NCI-H128 (cell line): ENCODE measurements at regions not wholly inside any gene's neighbourhood (a gene's known extent, or its start where the extent isn't known, plus 50 kb on each side); places are given as distances from the start of the nearest gene placed in this dataset.

Source experiments
- DNase-seq: peaks from one replicate; lab custom pipeline; 2025; ENCODE audit not compliant: unreplicated experiment; lab: John Stamatoyannopoulos, UW

DNA sequence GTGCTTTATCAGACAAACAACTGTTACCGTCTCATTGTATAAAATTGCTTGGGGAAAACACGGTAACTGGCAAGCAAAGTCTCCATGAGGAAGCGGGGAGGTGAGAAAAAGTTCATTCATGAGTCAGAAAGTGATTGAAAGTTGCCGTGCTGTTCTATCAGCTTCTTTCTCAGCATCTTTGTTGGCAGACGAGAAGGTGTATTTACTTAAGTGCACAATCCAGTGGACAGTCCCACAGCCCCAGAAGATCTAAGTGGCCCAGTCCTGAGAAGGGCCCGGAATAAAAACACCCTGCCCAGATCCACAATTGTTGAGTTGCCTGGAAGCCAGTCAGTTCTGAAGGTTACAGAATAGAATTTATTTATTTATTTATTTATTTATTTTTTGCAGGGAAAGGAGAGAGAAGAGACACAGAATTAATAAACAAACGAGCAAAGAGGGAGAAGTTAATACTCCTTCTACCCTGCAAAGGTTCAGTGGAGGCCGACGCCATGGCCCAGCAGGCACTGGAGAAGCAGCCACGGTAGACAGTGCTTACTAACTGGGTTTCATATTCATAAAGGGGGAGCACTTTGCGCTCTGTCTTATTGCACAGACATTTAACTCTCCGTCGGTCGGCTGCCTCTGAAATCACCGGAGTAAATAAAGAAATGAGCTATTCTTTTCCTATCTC lies 676.0 kb upstream of the SALL3 start:
- no peak for DNase-seq

- DNase-seq, result no peak
These were observed 675.1 kb upstream of the SALL3 start for GRCh38 chr18:78304192-78305164.

DNA sequence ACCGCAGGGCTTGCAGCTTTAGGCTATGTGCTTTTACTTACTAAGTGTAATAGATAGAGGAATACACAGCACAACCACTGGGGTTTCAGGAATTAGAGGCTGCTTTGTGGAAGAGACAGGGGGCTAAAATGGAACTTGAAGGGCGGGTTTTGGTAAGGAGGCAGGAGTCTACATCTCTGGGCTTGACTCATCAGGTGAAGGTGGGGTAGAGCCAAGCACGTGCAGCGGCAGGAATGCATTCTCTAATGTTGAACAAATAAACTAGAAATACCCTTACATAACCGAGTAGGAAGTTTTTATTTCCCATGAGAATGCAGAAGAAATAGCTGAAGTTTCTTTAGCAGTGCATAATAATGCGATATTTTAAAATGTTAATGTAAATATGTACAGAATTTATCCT lies 673.8 kb upstream of the SALL3 start:
- DNase-seq, result no peak

GRCh38 chr18:78309307-78309706 lies 670.3 kb upstream of the SALL3 start:
- DNase-seq, result no peak

GRCh38 chr18:78309924-78310323 lies 669.7 kb upstream of the SALL3 start:
- no peak for DNase-seq

- DNase-seq, result no peak
These were observed 660.4 kb upstream of the SALL3 start for GRCh38 chr18:78319264-78319663.

- no peak for DNase-seq
These were observed 659.7 kb upstream of the SALL3 start for GRCh38 chr18:78319961-78320360.

- DNase-seq, result no peak
These were observed 658.2 kb upstream of the SALL3 start for GRCh38 chr18:78321402-78321801.

DNA sequence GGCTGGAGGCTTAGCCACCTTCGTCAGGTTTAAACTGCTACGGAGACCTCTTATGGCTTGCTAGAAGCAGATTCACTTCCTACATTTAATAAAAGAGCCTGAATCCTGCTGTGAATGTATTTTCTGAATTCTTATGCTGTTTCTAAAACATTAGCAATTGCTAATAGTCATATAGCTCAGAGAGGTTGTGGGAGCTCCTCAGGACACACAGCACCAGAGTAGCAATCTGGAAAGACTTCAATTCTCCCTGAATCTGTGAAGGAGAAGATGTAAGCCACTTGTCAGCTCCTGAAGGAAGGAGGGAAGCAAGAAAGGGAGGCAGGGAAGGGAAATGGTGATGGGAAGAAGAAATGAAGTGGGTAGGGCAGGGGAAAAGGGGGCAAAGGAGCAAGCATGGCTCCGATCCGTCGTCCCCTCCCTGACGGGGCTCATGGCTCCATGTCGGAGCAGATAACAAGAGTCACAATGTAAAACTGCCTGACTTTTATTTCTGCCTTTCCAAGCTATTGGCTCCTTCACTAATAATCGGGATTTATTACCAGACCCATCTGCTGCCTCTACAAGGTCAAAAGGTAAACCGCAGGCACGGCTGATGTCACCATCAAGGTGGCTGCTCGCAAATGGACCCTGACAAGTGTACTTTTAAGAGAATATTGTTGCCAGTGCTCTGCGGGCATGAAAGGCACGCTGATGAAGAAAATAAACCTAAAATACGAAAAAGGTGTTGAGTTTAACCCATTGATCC lies 656.0 kb upstream of the SALL3 start:
- no peak for DNase-seq

DNA sequence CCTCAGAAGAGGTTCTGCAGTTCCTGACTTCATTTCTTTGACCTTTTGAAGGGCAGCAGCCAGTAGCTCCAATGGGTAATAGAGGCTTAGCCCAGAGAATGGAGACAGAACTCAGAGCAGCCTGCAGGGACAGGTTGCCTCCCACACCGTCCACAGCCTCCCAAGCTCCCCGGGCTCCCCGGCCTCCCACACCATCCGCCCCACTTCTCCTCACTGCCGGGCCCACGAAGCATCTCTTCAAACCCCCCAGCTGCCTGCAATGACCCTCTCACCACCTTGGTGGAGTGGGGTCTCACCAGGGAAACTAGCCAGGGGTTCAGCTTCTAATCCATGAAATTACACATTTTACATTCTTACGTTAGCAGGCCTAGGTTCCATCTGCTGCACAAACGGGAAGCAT lies 652.0 kb upstream of the SALL3 start:
- DNase-seq, result no peak

GRCh38 chr18:78330766-78331165 lies 648.9 kb upstream of the SALL3 start:
- no peak for DNase-seq

GRCh38 chr18:78352910-78353309 lies 626.7 kb upstream of the SALL3 start:
- no peak for DNase-seq

DNA sequence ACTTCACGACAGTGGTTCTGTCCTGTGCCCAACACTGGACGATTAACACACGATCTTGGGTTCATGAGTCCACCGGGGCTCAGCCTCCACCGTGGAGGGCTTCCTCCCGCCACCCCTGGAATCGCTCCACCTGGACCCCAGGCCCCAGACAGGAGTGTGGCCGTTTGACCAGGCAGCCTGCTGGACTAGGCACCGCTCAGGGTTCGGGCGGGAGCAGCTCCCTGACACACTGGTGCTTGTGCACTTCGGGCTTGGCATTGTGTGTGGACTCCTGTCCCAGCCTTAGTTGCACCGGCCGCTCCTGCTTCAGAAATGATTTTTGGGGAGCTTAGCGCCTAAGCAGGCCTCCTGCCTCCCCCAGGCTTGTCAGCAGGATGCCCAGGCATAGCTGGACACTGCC lies 617.4 kb upstream of the SALL3 start:
- DNase-seq, result no peak

- no peak for DNase-seq
These were observed 615.8 kb upstream of the SALL3 start for GRCh38 chr18:78363556-78364387.

DNA sequence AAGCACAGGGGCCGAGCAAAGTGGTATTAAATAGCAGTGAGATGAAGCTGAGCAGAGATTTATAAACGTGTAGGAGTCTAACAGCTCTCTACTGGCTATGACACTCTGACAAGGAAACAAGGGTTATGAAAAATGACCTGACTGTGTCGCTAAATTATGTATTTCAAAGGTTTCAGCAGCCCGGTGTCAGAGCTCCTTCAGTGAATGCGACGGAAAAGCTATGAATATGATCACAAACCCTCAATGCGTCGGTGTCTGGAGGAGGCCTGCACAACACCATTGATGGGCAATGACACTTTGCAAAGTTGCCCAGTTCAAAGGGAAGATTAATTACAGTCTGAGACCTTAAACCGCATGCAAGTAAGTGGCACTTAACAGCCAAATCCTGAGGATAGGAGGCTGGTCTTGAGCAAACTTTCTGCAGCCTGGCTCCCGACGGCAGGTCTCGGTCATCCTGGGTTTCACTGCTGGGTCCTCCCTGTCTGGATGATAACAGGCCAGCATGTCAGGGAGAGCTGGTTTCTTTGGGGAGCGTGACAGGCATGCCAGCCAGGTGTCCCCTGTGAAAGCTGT lies 615.1 kb upstream of the SALL3 start:
- DNase-seq, result no peak

DNA sequence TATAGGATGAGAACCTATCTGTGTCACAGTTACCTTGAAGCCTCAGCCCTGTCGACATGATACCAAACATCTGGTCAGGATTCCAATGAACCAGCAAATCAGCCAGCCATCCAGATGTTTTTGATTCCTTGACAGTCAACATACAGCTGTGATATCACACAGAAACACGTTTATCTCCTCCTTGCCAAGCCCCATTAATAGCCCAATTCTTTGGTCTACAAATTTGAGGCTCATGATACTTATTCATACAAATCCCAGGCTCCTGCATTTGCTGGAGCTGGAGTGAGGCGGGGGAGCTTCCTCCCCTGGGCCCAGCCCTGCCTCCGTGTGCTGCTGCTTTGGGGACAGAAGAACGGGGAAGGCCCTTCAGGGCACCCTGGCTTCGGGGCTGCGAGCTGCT lies 611.6 kb upstream of the SALL3 start:
- DNase-seq, result no peak

GRCh38 chr18:78368726-78369125 lies 610.9 kb upstream of the SALL3 start:
- DNase-seq, result no peak

- no peak for DNase-seq
These were observed 603.6 kb upstream of the SALL3 start for GRCh38 chr18:78376046-78376445.

GRCh38 chr18:78378403-78378802 lies 601.2 kb upstream of the SALL3 start:
- no peak for DNase-seq

DNA sequence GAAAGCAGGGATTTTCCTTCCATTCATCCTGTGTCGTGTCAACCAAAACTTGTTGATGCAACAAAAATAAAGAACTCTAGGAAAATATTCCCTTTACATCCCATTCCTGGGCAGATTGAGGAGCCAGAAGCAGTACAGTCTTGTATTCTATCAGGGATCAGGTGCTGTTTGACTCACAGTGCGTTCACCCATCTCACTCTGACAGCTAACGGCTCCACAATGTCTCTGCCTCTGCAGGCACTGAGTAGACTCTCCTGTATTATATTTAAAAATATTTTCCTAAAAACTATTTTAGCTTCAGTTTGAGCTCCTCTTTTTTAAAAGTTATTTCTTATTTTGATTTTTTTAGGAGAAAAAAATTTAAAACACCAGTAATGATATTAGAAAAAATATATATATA lies 600.6 kb upstream of the SALL3 start:
- no peak for DNase-seq
